Immature natural killer cell (primary cell): ENCODE measurements at regions not wholly inside any gene's neighbourhood (a gene's known extent, or its start where the extent isn't known, plus 50 kb on each side); places are given as distances from the start of the nearest gene placed in this dataset.
A peak's percentile ranks its signal among the peaks of the same experiment; 100 is the strongest.

Experiments used
- DNase-seq, 3 donors: peaks; one replicate each; pipeline ENCODE4 v3.0.0; 2022; ENCODE audit warnings: mixed read lengths in 1 of 3
- H3K27ac Mint-ChIP-seq, 6 donors: one replicate each; pipeline ENCODE4 v1.8.0; 2020; ENCODE audit warnings: mixed read lengths in 6 of 6, mild to moderate bottlenecking in 5 of 6, inconsistent platforms in 4 of 6, moderate library complexity in 3 of 6
- H3K27me3 Mint-ChIP-seq, 3 donors: one replicate each; pipeline ENCODE4 v1.8.0; 2020 to 2021; ENCODE audit warnings: low read depth in 3 of 3, mild to moderate bottlenecking in 3 of 3, mixed read lengths in 3 of 3, moderate library complexity in 3 of 3, inconsistent platforms in 1 of 3
- H3K36me3 Mint-ChIP-seq, 3 donors: one replicate each; pipeline ENCODE4 v1.8.0; 2020; ENCODE audit warnings: mixed read lengths in 3 of 3, inconsistent platforms in 2 of 3, mild to moderate bottlenecking in 2 of 3
- H3K4me1 Mint-ChIP-seq, 2 donors: one replicate each; pipeline ENCODE4 v1.8.0; 2020; ENCODE audit warnings: inconsistent platforms in 2 of 2, mild to moderate bottlenecking in 2 of 2, mixed read lengths in 2 of 2, moderate library complexity in 1 of 2
- H3K4me3 Mint-ChIP-seq, 5 donors: one replicate each; pipeline ENCODE4 v1.8.0; 2020; ENCODE audit warnings: mild to moderate bottlenecking in 5 of 5, mixed read lengths in 5 of 5, inconsistent platforms in 3 of 5, moderate library complexity in 3 of 5
- H3K9me3 Mint-ChIP-seq, 6 donors: one replicate each; pipeline ENCODE4 v1.8.0; 2020; ENCODE audit warnings: mild to moderate bottlenecking in 6 of 6, mixed read lengths in 6 of 6, inconsistent platforms in 4 of 6, moderate library complexity in 3 of 6

DNA sequence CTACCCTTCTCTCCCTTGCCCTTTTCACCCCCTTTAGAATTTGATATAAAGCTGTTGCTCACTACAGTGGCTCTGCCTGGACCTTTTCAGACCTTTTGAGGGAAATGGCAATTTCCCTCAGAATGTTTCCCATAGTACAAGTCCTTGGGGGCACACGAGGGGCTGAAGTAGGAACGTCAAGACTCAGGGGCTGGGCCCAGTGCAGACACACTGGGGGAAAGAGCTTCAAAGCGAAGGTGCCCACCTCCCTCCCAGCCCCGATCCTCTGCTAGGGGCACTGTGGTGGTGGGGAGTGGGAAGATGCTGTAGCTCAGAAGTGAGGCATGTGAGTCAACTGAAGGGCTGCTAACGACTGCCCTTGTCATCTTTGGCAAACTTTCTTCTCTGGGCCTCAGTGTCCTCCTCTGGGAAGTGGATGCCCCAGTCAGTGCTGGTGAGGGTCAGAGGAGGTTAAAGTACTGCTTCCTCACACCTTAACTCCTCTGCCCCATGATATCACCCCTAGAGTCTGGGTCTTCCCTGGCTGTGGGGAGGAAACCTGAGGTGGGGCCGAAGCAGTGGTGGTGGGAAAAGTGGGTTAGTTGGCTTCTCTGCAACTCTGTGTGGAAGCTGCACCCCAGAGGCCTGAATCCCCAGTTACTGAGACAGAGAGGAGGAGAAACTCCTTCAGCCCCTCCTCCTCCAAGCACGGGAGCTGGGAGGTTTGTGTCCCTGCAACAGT lies 425.3 kb upstream of the B3GAT1 start:
- no peak overlapping the region for H3K27ac Mint-ChIP-seq
- no peaks in the 10 kb centered on the region for H3K36me3 Mint-ChIP-seq
- H3K9me3 Mint-ChIP-seq: no peaks in the 10 kb centered on the region
- no peaks in the 10 kb centered on the region for H3K4me1 Mint-ChIP-seq
- peaks cover 4 to 9% (median 5%) of the 10 kb centered on the region in 3 donors for H3K27me3 Mint-ChIP-seq
- DNase-seq: no peak
- no peak overlapping the region for H3K4me3 Mint-ChIP-seq

- no peak for DNase-seq
- Mint-ChIP-seq H3K27me3 (peaks cover 4 to 9% (median 5%) of the 10 kb centered on the region in 3 donors), H3K27ac (no peak overlapping the region), H3K9me3 (no peaks in the 10 kb centered on the region), H3K4me1 (no peaks in the 10 kb centered on the region), H3K36me3 (no peaks in the 10 kb centered on the region), H3K4me3 (no peak overlapping the region)
Observed at GRCh38 chr11:134836561-134836960, 424.5 kb upstream of the B3GAT1 start.

DNA sequence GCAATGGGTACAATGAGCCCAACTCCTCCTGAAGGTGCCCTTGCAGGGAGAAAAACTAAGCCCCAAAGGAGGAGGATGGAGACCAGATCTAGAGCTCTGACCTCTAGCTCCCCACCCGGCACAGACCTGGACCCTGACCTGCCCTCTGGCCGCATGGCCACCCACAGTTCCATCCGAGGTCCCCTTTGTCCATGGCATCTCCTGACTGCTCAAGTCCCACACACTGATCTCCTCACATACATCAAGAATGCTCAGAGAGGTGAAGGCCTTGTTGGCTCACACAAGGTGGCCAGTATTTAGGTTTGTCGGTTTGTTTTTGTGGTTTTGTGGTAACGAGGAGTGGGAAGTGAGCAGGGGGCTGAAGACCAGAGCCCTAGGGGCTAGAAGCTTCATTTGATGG lies 423.5 kb upstream of the B3GAT1 start:
- Mint-ChIP-seq H3K27me3 (peaks cover 4 to 12% (median 9%) of the 10 kb centered on the region in 3 donors), H3K36me3 (no peaks in the 10 kb centered on the region), H3K4me3 (no peak overlapping the region), H3K9me3 (no peaks in the 10 kb centered on the region), H3K27ac (no peak overlapping the region), H3K4me1 (no peaks in the 10 kb centered on the region)
- DNase-seq: no peak

- peaks cover 3 to 22% (median 15%) of the 10 kb centered on the region in 3 donors for H3K27me3 Mint-ChIP-seq
- no peaks in the 10 kb centered on the region for H3K4me1 Mint-ChIP-seq
- H3K4me3 Mint-ChIP-seq: no peak overlapping the region
- DNase-seq: no peak
- H3K9me3 Mint-ChIP-seq: no peaks in the 10 kb centered on the region
- no peaks in the 10 kb centered on the region for H3K36me3 Mint-ChIP-seq
- no peak overlapping the region for H3K27ac Mint-ChIP-seq
Observed at GRCh38 chr11:134830312-134830711, 418.3 kb upstream of the B3GAT1 start.

DNA sequence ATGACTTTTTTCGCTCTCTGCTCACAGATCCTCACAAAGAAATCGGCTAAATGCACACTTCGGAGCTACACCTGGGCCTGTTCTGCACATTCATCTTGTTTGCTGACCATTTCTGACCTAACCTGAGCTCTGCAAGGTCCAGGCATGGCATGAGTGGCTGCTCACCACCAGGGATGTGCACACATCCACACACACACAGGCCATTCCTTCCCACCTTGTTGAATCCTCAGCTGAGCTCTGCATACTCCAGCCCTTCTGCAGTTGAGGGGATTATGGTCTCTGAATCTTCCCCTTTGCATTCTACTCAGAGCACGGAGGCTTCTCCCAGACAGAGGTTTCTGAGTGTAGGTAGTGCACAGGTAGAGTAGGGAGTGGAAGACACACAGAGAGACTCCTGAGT lies 411.9 kb upstream of the B3GAT1 start:
- no peaks in the 10 kb centered on the region for H3K9me3 Mint-ChIP-seq
- no peak for DNase-seq
- peaks cover 3 to 16% (median 8%) of the 10 kb centered on the region in 3 donors for H3K27me3 Mint-ChIP-seq
- H3K4me3 Mint-ChIP-seq: no peak overlapping the region
- H3K36me3 Mint-ChIP-seq: no peaks in the 10 kb centered on the region
- H3K4me1 Mint-ChIP-seq: no peaks in the 10 kb centered on the region
- no peak overlapping the region for H3K27ac Mint-ChIP-seq

GRCh38 chr11:134822897-134823296 lies 410.9 kb upstream of the B3GAT1 start:
- Mint-ChIP-seq H3K9me3 (no peaks in the 10 kb centered on the region), H3K4me1 (no peaks in the 10 kb centered on the region), H3K4me3 (no peak overlapping the region), H3K27me3 (peaks cover 3 to 16% (median 10%) of the 10 kb centered on the region in 3 donors), H3K27ac (no peak overlapping the region), H3K36me3 (no peaks in the 10 kb centered on the region)
- no peak for DNase-seq

GRCh38 chr11:134821422-134821821 lies 409.4 kb upstream of the B3GAT1 start:
- DNase-seq: no peak
- H3K36me3 Mint-ChIP-seq: no peaks in the 10 kb centered on the region
- no peaks in the 10 kb centered on the region for H3K4me1 Mint-ChIP-seq
- H3K9me3 Mint-ChIP-seq: no peaks in the 10 kb centered on the region
- H3K27ac Mint-ChIP-seq: no peak overlapping the region
- H3K4me3 Mint-ChIP-seq: no peak overlapping the region
- H3K27me3 Mint-ChIP-seq: peaks cover 3 to 19% (median 12%) of the 10 kb centered on the region in 3 donors

- DNase-seq: no peak
- Mint-ChIP-seq H3K4me3 (no peak overlapping the region), H3K27me3 (peaks cover 3 to 30% (median 15%) of the 10 kb centered on the region in 3 donors), H3K27ac (no peak overlapping the region), H3K4me1 (no peaks in the 10 kb centered on the region), H3K36me3 (no peaks in the 10 kb centered on the region), H3K9me3 (no peaks in the 10 kb centered on the region)
Observed at GRCh38 chr11:134819041-134819440, 407.0 kb upstream of the B3GAT1 start.

- H3K27me3 Mint-ChIP-seq: peaks cover 3 to 32% (median 15%) of the 10 kb centered on the region in 3 donors
- H3K9me3 Mint-ChIP-seq: no peaks in the 10 kb centered on the region
- no peak for DNase-seq
- H3K27ac Mint-ChIP-seq: no peak overlapping the region
- H3K4me1 Mint-ChIP-seq: no peaks in the 10 kb centered on the region
- H3K36me3 Mint-ChIP-seq: no peaks in the 10 kb centered on the region
- H3K4me3 Mint-ChIP-seq: no peak overlapping the region
Observed at GRCh38 chr11:134818516-134818915, 406.5 kb upstream of the B3GAT1 start.

DNA sequence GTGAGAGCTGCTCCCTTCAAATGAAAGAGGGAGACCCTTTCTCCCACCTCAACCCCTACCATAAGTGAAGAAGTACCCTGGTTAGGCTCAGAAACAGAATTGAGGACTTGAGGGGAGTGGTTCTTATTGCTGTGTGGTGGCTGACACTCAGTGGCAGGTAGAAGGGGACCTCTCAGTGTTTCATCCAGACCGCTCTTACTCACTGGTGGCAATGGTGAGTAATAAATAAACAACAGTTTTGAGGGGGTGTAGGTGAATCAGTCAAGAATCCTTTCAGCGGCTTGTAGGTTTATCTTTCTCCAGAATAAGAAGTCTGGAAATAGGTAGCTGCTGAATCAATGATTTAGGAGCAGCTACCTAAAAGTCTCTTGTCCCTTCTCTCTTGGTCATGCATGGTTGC lies 403.4 kb upstream of the B3GAT1 start:
- no peak for DNase-seq
- H3K27ac Mint-ChIP-seq: no peak overlapping the region
- no peaks in the 10 kb centered on the region for H3K36me3 Mint-ChIP-seq
- no peaks in the 10 kb centered on the region for H3K9me3 Mint-ChIP-seq
- H3K27me3 Mint-ChIP-seq: peaks cover 3 to 24% (median 12%) of the 10 kb centered on the region in 3 donors
- H3K4me3 Mint-ChIP-seq: no peak overlapping the region
- no peaks in the 10 kb centered on the region for H3K4me1 Mint-ChIP-seq

DNA sequence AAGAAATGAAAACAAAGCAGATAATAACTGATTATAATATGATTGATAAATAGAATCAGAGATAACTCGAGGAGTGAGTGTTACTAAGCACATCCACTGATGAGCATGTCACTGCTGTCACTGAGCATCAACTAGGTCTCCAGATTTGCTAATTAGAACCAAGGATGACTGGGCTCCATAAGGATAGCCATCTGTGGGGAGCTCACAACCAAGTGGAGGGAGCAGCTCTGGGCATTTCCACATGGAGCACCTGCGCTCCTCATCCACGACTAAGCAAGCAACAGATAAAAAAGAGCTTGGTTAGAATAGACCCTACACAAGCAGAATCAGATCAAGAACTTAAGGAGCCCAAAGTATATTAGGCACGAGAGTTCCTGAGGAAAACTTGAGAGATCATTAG lies 396.0 kb upstream of the B3GAT1 start:
- Mint-ChIP-seq H3K36me3 (no peaks in the 10 kb centered on the region), H3K27ac (no peak overlapping the region), H3K4me3 (no peak overlapping the region), H3K27me3 (peaks cover 0 to 3% (median 2%) of the 10 kb centered on the region in 3 donors), H3K4me1 (no peaks in the 10 kb centered on the region), H3K9me3 (no peaks in the 10 kb centered on the region)
- no peak for DNase-seq

DNA sequence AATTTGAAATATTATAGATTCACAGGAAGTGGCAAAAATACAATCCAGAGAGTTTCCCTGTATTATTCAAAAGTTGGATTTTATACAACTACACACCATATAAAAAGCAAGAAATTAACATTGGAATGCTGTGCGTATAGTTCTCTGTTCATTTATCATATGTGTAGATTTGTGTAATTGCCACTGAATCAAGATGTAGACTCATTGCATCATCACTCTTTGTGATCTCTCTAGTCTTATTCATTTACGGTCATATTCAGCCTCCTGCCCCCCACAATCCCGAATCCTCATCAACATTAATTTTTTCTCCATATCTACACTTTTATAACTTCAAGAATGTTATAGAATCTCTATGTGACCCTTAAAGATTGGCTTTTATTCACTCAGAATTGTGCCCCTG lies 390.6 kb upstream of the B3GAT1 start:
- no peak for DNase-seq
- peaks cover 7 to 10% (median 9%) of the 10 kb centered on the region in 3 donors for H3K27me3 Mint-ChIP-seq
- H3K4me3 Mint-ChIP-seq: no peak overlapping the region
- H3K27ac Mint-ChIP-seq: no peak overlapping the region
- no peaks in the 10 kb centered on the region for H3K9me3 Mint-ChIP-seq
- H3K4me1 Mint-ChIP-seq: no peaks in the 10 kb centered on the region
- H3K36me3 Mint-ChIP-seq: no peaks in the 10 kb centered on the region

- Mint-ChIP-seq H3K4me3 (no peak overlapping the region), H3K27ac (no peak overlapping the region), H3K27me3 (peaks cover 7 to 10% (median 8%) of the 10 kb centered on the region in 3 donors), H3K36me3 (no peaks in the 10 kb centered on the region), H3K4me1 (no peaks in the 10 kb centered on the region), H3K9me3 (no peaks in the 10 kb centered on the region)
- no peak for DNase-seq
Observed at GRCh38 chr11:134802116-134802515, 390.1 kb upstream of the B3GAT1 start.

DNA sequence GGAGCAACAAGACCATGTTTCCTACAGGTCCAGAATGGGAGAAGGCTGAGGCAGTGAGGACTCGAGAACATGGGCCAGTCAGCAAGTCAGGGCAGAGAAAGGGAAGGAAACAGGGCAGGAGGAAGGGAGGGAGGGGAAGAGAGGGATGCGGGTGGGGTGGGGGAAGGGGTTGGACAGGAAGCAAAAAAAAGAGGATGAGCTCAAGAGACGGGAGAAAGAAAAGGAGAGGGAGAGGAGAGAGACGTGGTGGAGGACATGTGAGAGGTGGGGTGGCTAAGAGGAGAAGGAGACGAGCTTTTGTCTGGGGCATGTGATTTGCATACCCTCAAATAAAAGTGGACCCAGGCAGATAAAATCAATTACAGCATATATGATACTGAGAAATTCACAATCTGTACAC lies 389.5 kb upstream of the B3GAT1 start:
- Mint-ChIP-seq H3K27ac (peak overlapping the region in 1 of 6 donors; percentile 31), H3K9me3 (no peaks in the 10 kb centered on the region), H3K4me1 (no peaks in the 10 kb centered on the region), H3K36me3 (no peaks in the 10 kb centered on the region), H3K4me3 (no peak overlapping the region), H3K27me3 (peaks cover 7 to 10% (median 8%) of the 10 kb centered on the region in 3 donors)
- DNase-seq: no peak

DNA sequence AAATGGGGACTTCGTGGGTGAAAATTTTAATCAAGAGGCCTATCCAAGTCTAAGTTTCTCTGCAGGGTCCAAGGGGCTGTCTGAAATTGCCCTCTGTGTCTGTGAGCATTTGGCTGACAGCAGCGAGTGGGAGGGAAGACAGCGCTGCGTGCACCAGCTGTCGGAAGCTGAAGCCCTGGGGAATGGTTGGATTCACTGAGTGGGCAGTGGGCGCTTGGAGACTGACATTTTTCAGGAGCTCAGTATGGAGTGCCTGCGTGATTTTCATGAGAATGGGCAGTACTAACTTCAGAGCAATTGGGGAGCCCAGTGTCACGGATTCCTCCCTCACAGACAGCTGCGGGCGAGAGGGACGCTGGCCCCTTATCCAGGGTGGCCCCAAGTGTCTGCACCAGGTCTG lies 388.8 kb upstream of the B3GAT1 start:
- H3K36me3 Mint-ChIP-seq: no peaks in the 10 kb centered on the region
- H3K4me3 Mint-ChIP-seq: no peak overlapping the region
- H3K4me1 Mint-ChIP-seq: no peaks in the 10 kb centered on the region
- no peak overlapping the region for H3K27ac Mint-ChIP-seq
- H3K27me3 Mint-ChIP-seq: peaks cover 5 to 10% (median 8%) of the 10 kb centered on the region in 3 donors
- H3K9me3 Mint-ChIP-seq: no peaks in the 10 kb centered on the region
- DNase-seq: no peak
